ENCODE measurements at regions not wholly inside any gene's neighbourhood (a gene's known extent, or its start where the extent isn't known, plus 50 kb on each side); places are given as distances from the start of the nearest gene placed in this dataset.

DNA sequence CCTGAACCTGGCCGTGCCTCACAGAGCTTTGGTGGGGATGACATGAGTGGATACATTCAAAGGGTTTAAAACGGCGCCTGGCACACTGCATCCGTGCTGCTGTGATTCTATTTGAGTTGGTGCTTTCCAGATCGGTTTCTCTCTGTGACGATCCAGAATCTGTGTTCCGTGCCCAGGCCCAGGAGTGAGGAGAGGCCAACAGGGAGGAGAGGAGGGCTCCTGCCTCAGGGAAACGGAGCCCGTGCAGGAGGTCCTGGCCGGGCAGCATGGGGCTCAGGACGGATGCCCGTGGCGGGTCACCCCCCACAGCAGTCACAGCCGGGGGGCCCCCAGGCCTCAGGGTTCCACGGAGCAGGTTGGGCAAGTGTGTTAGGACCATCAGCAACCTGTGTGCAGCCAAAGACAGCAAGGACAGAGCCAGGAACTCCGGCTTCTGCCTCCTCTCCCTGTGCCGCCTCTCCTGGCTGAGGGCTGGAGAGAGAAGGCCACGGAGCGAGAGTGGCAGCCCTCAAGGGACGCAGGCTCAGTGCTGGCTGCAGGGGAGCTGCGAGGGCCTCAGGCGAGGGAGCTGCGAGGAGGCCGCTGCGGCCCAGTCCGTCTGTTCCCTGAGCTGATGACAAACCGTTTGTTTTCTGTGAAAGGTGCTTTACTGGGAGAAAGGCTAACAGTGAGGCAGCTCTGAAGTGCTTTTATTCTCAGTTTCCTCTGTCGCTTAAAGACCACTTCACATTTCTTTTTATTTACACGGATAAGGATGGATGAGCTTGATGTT lies 99.3 kb downstream of the METRNL start:
- no peak overlapping the region for H3K27ac ChIP-seq (ENCODE audit: low read depth, low read length, poor library complexity, severe bottlenecking)
- H3K36me3 ChIP-seq (ENCODE audit: insufficient read depth, low read length) = no peaks in the 10 kb centered on the region
- no peak for TF ChIP-seq EZH2phosphoT487 (IDR thresholded peaks at IDR 0.05; ENCODE audit: borderline replicate concordance, low read depth, low read length)
- TF ChIP-seq, protein P1, sequence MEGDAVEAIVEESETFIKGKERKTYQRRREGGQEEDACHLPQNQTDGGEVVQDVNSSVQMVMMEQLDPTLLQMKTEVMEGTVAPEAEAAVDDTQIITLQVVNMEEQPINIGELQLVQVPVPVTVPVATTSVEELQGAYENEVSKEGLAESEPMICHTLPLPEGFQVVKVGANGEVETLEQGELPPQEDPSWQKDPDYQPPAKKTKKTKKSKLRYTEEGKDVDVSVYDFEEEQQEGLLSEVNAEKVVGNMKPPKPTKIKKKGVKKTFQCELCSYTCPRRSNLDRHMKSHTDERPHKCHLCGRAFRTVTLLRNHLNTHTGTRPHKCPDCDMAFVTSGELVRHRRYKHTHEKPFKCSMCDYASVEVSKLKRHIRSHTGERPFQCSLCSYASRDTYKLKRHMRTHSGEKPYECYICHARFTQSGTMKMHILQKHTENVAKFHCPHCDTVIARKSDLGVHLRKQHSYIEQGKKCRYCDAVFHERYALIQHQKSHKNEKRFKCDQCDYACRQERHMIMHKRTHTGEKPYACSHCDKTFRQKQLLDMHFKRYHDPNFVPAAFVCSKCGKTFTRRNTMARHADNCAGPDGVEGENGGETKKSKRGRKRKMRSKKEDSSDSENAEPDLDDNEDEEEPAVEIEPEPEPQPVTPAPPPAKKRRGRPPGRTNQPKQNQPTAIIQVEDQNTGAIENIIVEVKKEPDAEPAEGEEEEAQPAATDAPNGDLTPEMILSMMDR (conservative IDR thresholded peaks at IDR 0.05; ENCODE audit: low read length) = no peak
- ChIA-PET POLR2A (no interaction called here), CTCF (ENCODE audit: unreplicated experiment) (interaction anchor here (1.1 kb wide), 1 partner anchor 14 kb away, joined by 3 read pairs; no protein-coding TSS in a partner anchor)
- H4K20me1 ChIP-seq (ENCODE audit: insufficient read depth, low read length) = no peaks in the 10 kb centered on the region
- DNase-seq (ENCODE audit: low spot score) = no peak
- no peaks in the 10 kb centered on the region for H3K79me2 ChIP-seq (ENCODE audit: insufficient read depth, low read depth, low read length)
- no TSS peak for BruUV-seq (replicated peaks)
- no peak overlapping the region for H3K4me3 ChIP-seq (ENCODE audit: low read depth, low read length, poor library complexity, severe bottlenecking)
- H2AFZ ChIP-seq (ENCODE audit: low read length) = no peak overlapping the region
- H3K9me2 ChIP-seq (ENCODE audit: insufficient read depth, low read length) = no peaks in the 10 kb centered on the region
- no peaks in the 10 kb centered on the region for H3K9me3 ChIP-seq (ENCODE audit: low read length)
- peaks cover 23% of the 10 kb centered on the region for H3K4me1 ChIP-seq (ENCODE audit: insufficient read depth, low read length, poor library complexity, severe bottlenecking)
- intact Hi-C loops (cut with micrococcal nuclease; ENCODE audit: unreplicated experiment) = no loop called here
- H3K4me2 ChIP-seq (ENCODE audit: low read length) = no peak overlapping the region

DNA sequence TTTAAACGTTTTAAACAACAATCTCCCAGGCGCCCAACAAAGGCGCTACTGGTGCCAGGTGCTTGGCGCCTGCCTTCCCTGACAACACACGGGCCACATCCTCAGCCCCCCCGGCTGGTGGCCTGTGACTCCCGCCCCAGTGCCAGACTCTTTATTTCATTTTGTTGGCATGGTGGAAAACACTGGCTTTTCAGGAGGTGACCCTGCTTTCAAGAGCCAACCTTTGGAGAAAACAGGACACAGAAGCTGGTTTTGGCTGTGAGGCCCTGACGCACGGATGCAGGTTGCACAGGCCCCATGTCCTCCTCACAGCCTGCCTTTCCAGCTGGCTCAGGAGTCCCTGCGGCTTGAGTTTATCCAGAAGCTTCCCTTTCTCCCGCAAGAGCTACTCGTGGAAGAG lies 100.0 kb downstream of the METRNL start:
- POLR2A ChIA-PET = interaction anchor here (0.5 kb wide), 1 partner anchor 24 kb away, joined by 4 read pairs; no protein-coding TSS in a partner anchor
- DNase-seq (ENCODE audit: low spot score) = no peak

More for the DNA sequence above, 100.0 kb downstream of the METRNL start:
- Histone ChIP-seq H3K9me2 (ENCODE audit: insufficient read depth, low read length) (no peaks in the 10 kb centered on the region), H3K36me3 (ENCODE audit: insufficient read depth, low read length) (no peaks in the 10 kb centered on the region), H3K27ac (ENCODE audit: low read depth, low read length, poor library complexity, severe bottlenecking) (no peak overlapping the region), H3K4me3 (ENCODE audit: low read depth, low read length, poor library complexity, severe bottlenecking) (no peak overlapping the region), H3K79me2 (ENCODE audit: insufficient read depth, low read depth, low read length) (no peaks in the 10 kb centered on the region), H2AFZ (ENCODE audit: low read length) (no peak overlapping the region), H3K4me1 (ENCODE audit: insufficient read depth, low read length, poor library complexity, severe bottlenecking) (peaks cover 16% of the 10 kb centered on the region), H3K4me2 (ENCODE audit: low read length) (no peak overlapping the region), H4K20me1 (ENCODE audit: insufficient read depth, low read length) (no peaks in the 10 kb centered on the region), H3K9me3 (ENCODE audit: low read length) (no peaks in the 10 kb centered on the region)
- no TSS peak for BruUV-seq (replicated peaks)
- intact Hi-C loops (cut with micrococcal nuclease; ENCODE audit: unreplicated experiment) = no loop called here
- TF ChIP-seq, protein P1 (conservative IDR thresholded peaks at IDR 0.05; ENCODE audit: low read length) = no peak
- TF ChIP-seq EZH2phosphoT487 (IDR thresholded peaks at IDR 0.05; ENCODE audit: borderline replicate concordance, low read depth, low read length) = no peak
- CTCF ChIA-PET (ENCODE audit: unreplicated experiment) = interaction anchor here (1.1 kb wide), 1 partner anchor 14 kb away, joined by 3 read pairs; no protein-coding TSS in a partner anchor

Data from OCI-LY7 (cell line).